ENCODE measurements at regions not wholly inside any gene's neighbourhood (a gene's known extent, or its start where the extent isn't known, plus 50 kb on each side); places are given as distances from the start of the nearest gene placed in this dataset.

DNA sequence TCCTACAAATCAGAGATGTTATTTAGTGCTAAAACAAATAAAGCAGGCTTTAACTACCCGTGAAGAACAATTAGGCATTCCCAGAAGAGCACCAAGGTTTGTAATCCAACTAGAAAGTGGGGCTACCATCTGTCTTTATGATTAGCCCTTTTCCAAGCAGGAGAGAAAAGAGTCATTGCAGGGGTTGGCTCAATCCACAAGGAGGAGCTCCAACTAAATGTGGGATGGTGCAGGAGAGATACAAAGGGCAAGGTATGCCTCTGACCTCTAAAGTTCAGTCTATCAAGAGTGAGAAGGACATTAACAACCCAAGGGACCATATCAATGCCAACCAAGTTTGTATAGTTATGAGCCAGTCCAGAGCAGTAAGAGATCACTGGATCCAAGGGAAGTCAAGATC, 382.7 kb upstream of the DUSP10 start:
- TF ChIP-seq, protein P1, sequence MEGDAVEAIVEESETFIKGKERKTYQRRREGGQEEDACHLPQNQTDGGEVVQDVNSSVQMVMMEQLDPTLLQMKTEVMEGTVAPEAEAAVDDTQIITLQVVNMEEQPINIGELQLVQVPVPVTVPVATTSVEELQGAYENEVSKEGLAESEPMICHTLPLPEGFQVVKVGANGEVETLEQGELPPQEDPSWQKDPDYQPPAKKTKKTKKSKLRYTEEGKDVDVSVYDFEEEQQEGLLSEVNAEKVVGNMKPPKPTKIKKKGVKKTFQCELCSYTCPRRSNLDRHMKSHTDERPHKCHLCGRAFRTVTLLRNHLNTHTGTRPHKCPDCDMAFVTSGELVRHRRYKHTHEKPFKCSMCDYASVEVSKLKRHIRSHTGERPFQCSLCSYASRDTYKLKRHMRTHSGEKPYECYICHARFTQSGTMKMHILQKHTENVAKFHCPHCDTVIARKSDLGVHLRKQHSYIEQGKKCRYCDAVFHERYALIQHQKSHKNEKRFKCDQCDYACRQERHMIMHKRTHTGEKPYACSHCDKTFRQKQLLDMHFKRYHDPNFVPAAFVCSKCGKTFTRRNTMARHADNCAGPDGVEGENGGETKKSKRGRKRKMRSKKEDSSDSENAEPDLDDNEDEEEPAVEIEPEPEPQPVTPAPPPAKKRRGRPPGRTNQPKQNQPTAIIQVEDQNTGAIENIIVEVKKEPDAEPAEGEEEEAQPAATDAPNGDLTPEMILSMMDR (IDR thresholded peaks at IDR 0.05), result no peak
- peak in 1 of 3 donors; percentile 3 for DNase-seq
- intact Hi-C loops (cut with DNase I, micrococcal nuclease), result no loop called here
- Histone ChIP-seq H3K4me1 (ENCODE audit: low read depth) (peaks cover 5% of the 10 kb centered on the region), H3K9me3 (no peaks in the 10 kb centered on the region), H3K4me3 (no peak overlapping the region), H3K36me3 (ENCODE audit: low read depth) (no peaks in the 10 kb centered on the region)
- ATAC-seq, result peak; percentile 42

DNA sequence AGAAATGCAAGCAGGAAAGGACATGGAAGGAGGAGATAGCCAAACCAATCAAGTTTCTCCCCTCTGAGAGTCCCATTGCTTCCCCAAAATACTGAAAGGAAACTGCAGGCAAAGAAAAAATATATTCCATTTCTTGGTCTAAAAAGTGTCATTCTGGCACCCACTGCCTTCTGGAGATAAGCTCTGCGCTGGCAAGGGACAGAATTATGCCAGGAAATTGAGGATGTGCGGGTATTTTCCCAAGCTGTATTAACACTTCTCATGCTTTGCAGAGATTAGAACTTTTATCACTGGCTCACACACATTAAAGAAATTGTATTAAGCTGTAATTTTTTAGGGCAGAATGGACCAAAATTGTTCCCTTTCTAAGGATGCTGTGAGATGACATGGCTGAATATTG, 381.2 kb upstream of the DUSP10 start:
- intact Hi-C loops (cut with DNase I, micrococcal nuclease), result no loop called here
- no peaks in the 10 kb centered on the region for H3K9me3 ChIP-seq
- H3K4me1 ChIP-seq (ENCODE audit: low read depth), result peaks cover 5% of the 10 kb centered on the region
- no peaks in the 10 kb centered on the region for H3K36me3 ChIP-seq (ENCODE audit: low read depth)
- H3K4me3 ChIP-seq, result no peak overlapping the region
- DNase-seq, result no peak
- TF ChIP-seq, protein P1 (IDR thresholded peaks at IDR 0.05), result no peak
- no peak for ATAC-seq

DNA sequence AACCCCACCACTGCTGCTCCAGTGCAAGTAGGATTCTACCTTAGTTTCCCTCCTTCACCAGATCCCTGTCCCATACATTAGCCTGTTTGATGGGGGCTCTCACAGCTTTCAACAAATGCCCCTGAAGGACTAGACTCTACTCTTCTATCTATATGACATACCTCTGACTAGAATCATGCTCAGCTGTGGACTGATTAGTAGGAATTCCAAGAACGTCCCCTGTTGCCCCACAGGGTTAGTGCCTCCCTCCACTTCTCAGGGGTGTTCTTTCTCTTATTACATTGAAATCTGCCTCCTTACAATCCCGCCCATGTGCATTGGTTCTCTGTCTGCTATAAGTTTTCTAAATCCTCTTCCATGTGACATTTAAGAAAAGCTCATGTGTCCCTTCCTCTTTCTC, 375.9 kb upstream of the DUSP10 start:
- no peak for DNase-seq
- Histone ChIP-seq H3K36me3 (ENCODE audit: low read depth) (no peaks in the 10 kb centered on the region), H3K9me3 (no peaks in the 10 kb centered on the region), H3K4me1 (ENCODE audit: low read depth) (no peaks in the 10 kb centered on the region), H3K4me3 (no peak overlapping the region)
- ATAC-seq, result no peak
- TF ChIP-seq, protein P1 (IDR thresholded peaks at IDR 0.05), result no peak
- intact Hi-C loops (cut with DNase I, micrococcal nuclease), result no loop called here

DNA sequence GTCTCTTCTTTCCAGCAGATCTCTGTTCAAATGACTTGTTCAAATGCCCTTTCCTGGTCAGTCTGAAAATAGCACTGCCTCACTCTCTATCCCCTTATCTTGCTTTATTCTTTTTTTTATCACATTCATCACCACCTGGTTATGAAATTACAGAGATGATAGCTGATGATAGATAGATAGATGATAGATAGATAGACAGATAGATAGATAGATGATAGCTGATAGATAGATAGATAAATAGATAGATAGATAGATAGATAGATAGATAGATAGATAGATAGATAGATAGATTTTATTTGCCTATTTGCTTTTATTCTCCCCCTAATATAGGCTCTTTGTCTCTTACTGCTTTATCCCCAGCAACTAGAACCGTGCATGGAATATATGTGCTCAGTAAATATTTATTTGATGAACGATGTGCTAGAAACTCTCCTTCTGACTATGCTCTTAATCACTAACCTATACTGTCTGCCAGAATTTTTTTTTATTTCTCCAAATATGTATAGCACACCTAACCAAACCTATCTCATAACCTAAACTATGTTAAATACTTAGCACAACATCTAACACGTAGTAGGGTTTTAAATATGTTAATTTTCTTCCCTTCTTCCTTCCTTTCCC, 372.8 kb upstream of the DUSP10 start:
- no peaks in the 10 kb centered on the region for H3K36me3 ChIP-seq (ENCODE audit: low read depth)
- no peak overlapping the region for H3K4me3 ChIP-seq
- no peaks in the 10 kb centered on the region for H3K9me3 ChIP-seq
- no peak for DNase-seq
- TF ChIP-seq, protein P1 (IDR thresholded peaks at IDR 0.05), result no peak
- ATAC-seq, result no peak
- no peaks in the 10 kb centered on the region for H3K4me1 ChIP-seq (ENCODE audit: low read depth)
- intact Hi-C loops (cut with DNase I, micrococcal nuclease), result no loop called here

DNA sequence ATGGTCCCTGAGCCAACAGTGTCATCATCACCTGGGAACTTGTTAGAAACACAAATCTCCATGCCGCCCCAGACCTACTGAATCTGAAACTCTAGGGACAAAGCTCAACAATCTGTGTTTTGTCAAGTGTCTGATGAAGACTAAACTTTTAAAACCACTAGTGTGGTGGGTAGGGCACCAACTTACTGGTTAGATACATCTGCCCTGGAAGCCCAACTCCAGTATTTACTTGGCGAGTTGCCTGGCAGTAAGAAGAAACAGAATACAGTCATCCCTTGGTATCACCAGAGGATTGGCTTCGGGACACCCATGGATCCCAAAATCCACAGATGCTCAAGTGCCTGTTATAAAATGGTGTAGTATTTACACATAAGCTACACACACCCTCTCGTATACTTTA, 367.9 kb upstream of the DUSP10 start:
- Histone ChIP-seq H3K9me3 (no peaks in the 10 kb centered on the region), H3K4me3 (no peak overlapping the region), H3K4me1 (ENCODE audit: low read depth) (peaks cover 3% of the 10 kb centered on the region), H3K36me3 (ENCODE audit: low read depth) (no peaks in the 10 kb centered on the region)
- ATAC-seq (no peak), DNase-seq (no peak)
- intact Hi-C loops (cut with DNase I, micrococcal nuclease), result no loop called here
- TF ChIP-seq, protein P1 (IDR thresholded peaks at IDR 0.05), result no peak

DNA sequence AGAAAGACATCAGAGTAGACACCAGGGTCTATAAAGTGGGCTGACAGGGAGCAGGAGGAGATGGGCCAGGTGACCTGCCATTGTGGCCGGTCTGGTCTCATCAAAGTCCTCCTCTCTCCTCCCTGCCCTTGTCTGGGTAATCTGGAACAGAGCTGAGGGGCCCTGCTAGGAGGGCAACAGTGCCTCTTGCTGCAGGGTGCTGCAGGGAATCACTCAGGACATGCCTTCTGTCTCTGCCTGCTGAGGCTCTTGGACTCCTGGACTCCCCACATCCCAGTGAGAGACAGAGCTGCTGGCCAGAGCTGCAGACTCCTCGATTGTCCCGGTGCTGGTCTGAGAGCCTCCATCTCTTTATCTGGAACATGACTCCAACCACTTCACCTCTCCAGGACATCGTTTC, 366.1 kb upstream of the DUSP10 start:
- TF ChIP-seq, protein P1 (IDR thresholded peaks at IDR 0.05), result no peak
- no peak for DNase-seq
- H3K4me3 ChIP-seq, result no peak overlapping the region
- peaks cover 6% of the 10 kb centered on the region for H3K4me1 ChIP-seq (ENCODE audit: low read depth)
- no peaks in the 10 kb centered on the region for H3K9me3 ChIP-seq
- ATAC-seq, result no peak
- no peaks in the 10 kb centered on the region for H3K36me3 ChIP-seq (ENCODE audit: low read depth)
- intact Hi-C loops (cut with DNase I, micrococcal nuclease), result no loop called here

All from mucosa of descending colon (tissue), 3 donors.